ENCODE measurements at regions not wholly inside any gene's neighbourhood (a gene's known extent, or its start where the extent isn't known, plus 50 kb on each side); places are given as distances from the start of the nearest gene placed in this dataset.

GRCh38 chr10:92773776-92774175 is 74.5 kb upstream of the EXOC6 start:
- H3K14ac ChIP-seq (ENCODE audit: insufficient read length): no peak overlapping the region
- no peaks in the 10 kb centered on the region for H3K36me3 ChIP-seq (ENCODE audit: control insufficient read depth in 2 of 4, insufficient read depth in 4 of 4, low read length in 3 of 4)
- H3K4ac ChIP-seq (replicated peaks; ENCODE audit: insufficient read length, low read depth, low read length): no peak overlapping the region
- no peak for FAIRE-seq
- no peaks in the 10 kb centered on the region for H3K4me1 ChIP-seq (replicated peaks in 1 of 4; ENCODE audit: control insufficient read depth in 3 of 4, insufficient read depth in 4 of 4, low read length in 3 of 4)
- H3K27me3 ChIP-seq (replicated peaks in 1 of 4; ENCODE audit: control insufficient read depth in 3 of 4, extremely low read depth in 1 of 4, insufficient read depth in 3 of 4, low read length in 3 of 4): no peaks in the 10 kb centered on the region
- H4K20me1 ChIP-seq (replicated peaks in 1 of 2; ENCODE audit: control insufficient read depth in 1 of 2, insufficient read depth in 2 of 2, low read length in 2 of 2): no peaks in the 10 kb centered on the region
- H3K4me3 ChIP-seq (ENCODE audit: extremely low read depth in 1 of 4, insufficient read depth in 2 of 4, low read depth in 3 of 4, low read length in 4 of 4): no peak overlapping the region
- CTCF ChIA-PET (ENCODE audit: partially characterized antibody): interaction anchor here (1.0 to 1.6 kb wide), 2 partner anchors 66 to 70 kb away, joined by 3 to 4 read pairs; no protein-coding TSS in a partner anchor
- H3K9ac ChIP-seq (replicated peaks in 1 of 4; ENCODE audit: extremely low read depth in 1 of 4, low read depth in 3 of 4, low read length in 3 of 4): no peak overlapping the region
- H2BK120ac ChIP-seq (replicated peaks; ENCODE audit: low read depth, low read length): no peak overlapping the region
- H3K56ac ChIP-seq (replicated peaks; ENCODE audit: insufficient read length, low read depth, low read length): no peak overlapping the region
- H2BK5ac ChIP-seq (ENCODE audit: low read depth, low read length): no peak overlapping the region
- no peak overlapping the region for H4K8ac ChIP-seq (ENCODE audit: extremely low read depth, insufficient read depth, low read length)
- no peaks in the 10 kb centered on the region for H3K9me3 ChIP-seq (ENCODE audit: insufficient read depth in 2 of 2, low read depth in 1 of 2, low read length in 1 of 2)
- no peak overlapping the region for H4K5ac ChIP-seq (ENCODE audit: insufficient read length, low read depth, low read length)
- POLR2A ChIA-PET (ENCODE audit: partially characterized antibody): no interaction called here
- no peak overlapping the region for H4K91ac ChIP-seq (replicated peaks; ENCODE audit: insufficient read length, low read length)
- DNase-seq (ENCODE audit: low read depth in 1 of 2, low spot score in 2 of 2): no peak
- H2AFZ ChIP-seq (ENCODE audit: low read length): no peak overlapping the region
- no peaks in the 10 kb centered on the region for H3K79me1 ChIP-seq (ENCODE audit: low read depth, low read length)
- no peak overlapping the region for H2BK12ac ChIP-seq (ENCODE audit: low read depth, low read length)
- no peak overlapping the region for H2BK20ac ChIP-seq (ENCODE audit: low read length)
- H3K79me2 ChIP-seq (ENCODE audit: control insufficient read depth in 1 of 2, insufficient read depth in 2 of 2, low read length in 2 of 2): no peaks in the 10 kb centered on the region
- H3K4me2 ChIP-seq (ENCODE audit: insufficient read depth in 1 of 2, low read depth in 2 of 2, low read length in 2 of 2): no peak overlapping the region
- H2BK15ac ChIP-seq (ENCODE audit: low read length): no peak overlapping the region
- H2AK5ac ChIP-seq (ENCODE audit: low read depth, low read length): no peak overlapping the region
- no peak overlapping the region for H3K18ac ChIP-seq (ENCODE audit: extremely low read depth, low read length)
- H3K23ac ChIP-seq (ENCODE audit: insufficient read length): no peak overlapping the region
- H3K23me2 ChIP-seq (ENCODE audit: low read depth, low read length): no peaks in the 10 kb centered on the region; the same call in 1 of the 2 replicates
- H3K27ac ChIP-seq (ENCODE audit: low read depth, low read length): no peak overlapping the region
- TF ChIP-seq CHD1 (IDR thresholded peaks at IDR 0.05; ENCODE audit: low read depth, low read length) (no peak), ASH2L (IDR thresholded peaks at IDR 0.05; ENCODE audit: low read length) (no peak), EP300 (IDR thresholded peaks at IDR 0.05; ENCODE audit: borderline replicate concordance in 1 of 2, low read depth in 2 of 2, low read length in 2 of 2) (no peak), SP1 (IDR thresholded peaks at IDR 0.05; ENCODE audit: low read depth, low read length) (no peak), HDAC6 (IDR thresholded peaks at IDR 0.05; ENCODE audit: low read depth, low read length) (no peak), CHD2 (IDR thresholded peaks at IDR 0.05; ENCODE audit: low read length) (no peak), POU5F1 (IDR thresholded peaks at IDR 0.05; ENCODE audit: low read depth, low read length) (no peak), SAP30 (IDR thresholded peaks at IDR 0.05; ENCODE audit: insufficient read depth, insufficient replicate concordance, low read length) (no peak), TAF1 (IDR thresholded peaks at IDR 0.05; ENCODE audit: low read depth, low read length) (no peak), HDAC2 (IDR thresholded peaks at IDR 0.05; ENCODE audit: borderline replicate concordance in 1 of 2, low read depth in 2 of 2, low read length in 2 of 2) (no peak), FOSL1 (IDR thresholded peaks at IDR 0.05; ENCODE audit: insufficient read depth, low read depth, low read length) (no peak), TAF7 (optimal IDR thresholded peaks at IDR 0.05; ENCODE audit: borderline replicate concordance, low read depth, low read length) (no peak), RNF2 (IDR thresholded peaks at IDR 0.05; ENCODE audit: borderline replicate concordance, low read depth, low read length, missing control alignments, poor library complexity, severe bottlenecking) (no peak), RXRA (IDR thresholded peaks at IDR 0.05; ENCODE audit: insufficient read depth, low read depth, low read length) (no peak), CBX5 (IDR thresholded peaks at IDR 0.05; ENCODE audit: low read depth, low read length) (no peak)

All from H1 (cell line).